HG03196 (cell line): ENCODE measurements at regions not wholly inside any gene's neighbourhood (a gene's known extent, or its start where the extent isn't known, plus 50 kb on each side); places are given as distances from the start of the nearest gene placed in this dataset.

ENCODE experiments used
- ATAC-seq: cut with Tn5 transposase; IDR thresholded peaks from one replicate; pipeline ENCODE4 v1.9.1; 2021; ENCODE audit not compliant: unreplicated experiment

DNA sequence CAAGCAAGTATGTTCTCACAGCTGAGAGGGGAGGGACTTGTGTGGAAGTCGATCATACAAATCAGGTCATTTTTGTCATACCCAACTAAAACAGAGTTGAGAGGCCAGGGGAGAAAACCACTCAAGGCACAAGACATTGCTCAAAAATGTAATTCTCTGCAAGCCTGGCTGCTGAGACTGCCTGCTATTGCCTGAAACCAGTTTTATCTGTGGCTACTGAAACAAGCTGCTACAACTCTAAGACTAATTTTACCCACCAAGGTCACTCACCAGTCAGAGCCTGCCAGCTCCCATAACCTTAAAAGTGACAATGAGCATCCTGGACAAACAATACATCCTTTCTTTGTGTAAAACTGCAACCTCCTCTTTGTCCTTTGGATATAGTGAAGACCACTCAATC is 54.1 kb upstream of the CST7 start:
- ATAC-seq = no peak

DNA sequence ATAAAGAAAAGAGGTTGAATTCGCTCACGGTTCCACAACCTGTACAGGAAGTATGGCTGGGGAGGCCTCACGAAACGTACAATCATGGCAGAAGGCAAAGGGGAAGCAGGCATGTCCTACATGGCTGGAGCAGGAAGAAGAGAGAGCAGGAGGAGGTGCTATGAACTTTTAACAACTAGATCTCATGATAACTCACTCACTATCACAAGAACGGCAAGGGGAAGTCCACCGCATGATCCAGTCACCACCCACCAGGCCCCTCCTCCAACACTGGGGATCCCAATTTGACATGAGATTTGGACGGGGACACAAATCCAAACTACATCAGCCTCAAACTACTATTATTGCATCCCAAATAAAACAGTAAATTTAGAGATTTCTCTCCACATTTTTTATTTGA is 53.6 kb upstream of the CST7 start:
- ATAC-seq = no peak

- no peak for ATAC-seq
Measured at GRCh38 chr20:24895898-24896658, 53.0 kb upstream of the CST7 start.

DNA sequence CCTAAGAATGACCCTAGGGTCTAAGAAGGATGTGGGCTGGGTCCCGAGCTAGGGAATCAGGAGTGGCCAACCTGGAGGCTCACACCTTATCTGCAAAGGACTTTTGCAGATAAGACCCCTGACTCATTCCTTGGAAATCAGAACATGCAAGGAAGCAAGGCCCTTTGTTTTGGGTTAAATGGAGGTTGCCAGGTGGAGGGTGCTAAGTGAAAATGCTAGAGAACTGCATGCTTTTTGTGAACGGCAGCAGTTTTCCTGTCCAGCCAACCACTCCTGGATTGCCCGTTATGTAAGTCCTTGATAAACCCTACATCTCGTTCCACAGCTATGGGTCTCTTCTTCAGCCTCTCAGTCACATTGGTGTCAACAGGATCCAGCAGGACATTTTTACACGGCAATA is 52.1 kb upstream of the CST7 start:
- ATAC-seq = no peak

DNA sequence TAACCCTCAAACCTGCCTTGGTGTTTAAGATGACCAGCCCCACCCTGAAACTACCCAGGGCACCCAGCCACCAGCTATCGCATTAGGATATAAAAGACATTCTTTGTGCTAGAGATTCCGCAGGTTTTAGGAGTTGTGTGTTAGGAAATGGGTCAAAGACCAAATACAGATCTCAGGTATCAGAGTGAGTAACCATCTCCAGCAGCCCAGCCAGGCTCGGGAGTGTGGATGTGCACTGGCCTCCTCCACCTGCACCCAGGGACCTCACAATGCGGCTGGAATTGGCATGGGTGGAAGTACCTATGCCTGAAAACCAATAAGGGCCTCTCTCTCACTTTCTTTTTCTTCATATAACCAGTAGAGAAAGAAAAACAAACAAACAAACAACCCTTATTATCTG is 51.1 kb upstream of the CST7 start:
- ATAC-seq = no peak

GRCh38 chr20:24899153-24899552 is 49.9 kb upstream of the CST7 start:
- ATAC-seq = no peak
